Mesenchymal stem cell (in vitro differentiated cells and primary cell): ENCODE measurements at regions not wholly inside any gene's neighbourhood (a gene's known extent, or its start where the extent isn't known, plus 50 kb on each side); places are given as distances from the start of the nearest gene placed in this dataset.

Experiments used
- DNase-seq: peaks from one replicate; pipeline ENCODE4 v3.0.0-alpha.2; 2013
- H2AFZ ChIP-seq: one replicate; pipeline ENCODE4 v1.6.1; 2013; ENCODE audit warnings: low read depth, mild to moderate bottlenecking, control low read depth, inconsistent platforms, low read length, moderate library complexity
- H2AK5ac ChIP-seq: 2 replicates; pipeline ENCODE4 v1.6.1; 2013; ENCODE audit warnings: low read length, moderate library complexity, mild to moderate bottlenecking, inconsistent platforms; ENCODE audit not compliant: severe bottlenecking
- H2BK120ac ChIP-seq: one replicate; pipeline ENCODE4 v1.6.1; 2013; ENCODE audit warnings: low read depth, mild to moderate bottlenecking, inconsistent platforms, low read length, moderate library complexity
- H2BK12ac ChIP-seq, 2 experiments: one replicate each; pipeline ENCODE4 v1.6.1; 2013; ENCODE audit warnings: inconsistent platforms in 2 of 2, low read length in 2 of 2, mild to moderate bottlenecking in 2 of 2, moderate library complexity in 2 of 2, control low read depth in 1 of 2
- H2BK15ac ChIP-seq: one replicate; pipeline ENCODE4 v1.6.1; 2013; ENCODE audit warnings: mild to moderate bottlenecking, low read depth, inconsistent platforms; ENCODE audit not compliant: poor library complexity, severe bottlenecking
- H2BK5ac ChIP-seq: 2 replicates; pipeline ENCODE4 v1.6.1; 2013; ENCODE audit warnings: low read depth, mild to moderate bottlenecking, low read length, control low read depth, inconsistent platforms; ENCODE audit not compliant: poor library complexity, severe bottlenecking
- H3K14ac ChIP-seq, 2 experiments: one replicate each; pipeline ENCODE4 v1.6.1; 2013; ENCODE audit warnings: inconsistent platforms in 2 of 2, low read length in 2 of 2, control low read depth in 1 of 2, mild to moderate bottlenecking in 1 of 2, moderate library complexity in 1 of 2
- H3K18ac ChIP-seq, 2 experiments: one replicate each; pipeline ENCODE4 v1.6.1; 2013; ENCODE audit warnings: inconsistent platforms in 2 of 2, low read length in 2 of 2, control low read depth in 1 of 2, low read depth in 1 of 2, mild to moderate bottlenecking in 1 of 2
- H3K23ac ChIP-seq, 2 experiments: one replicate each; pipeline ENCODE4 v1.6.1; 2013; ENCODE audit warnings: inconsistent platforms in 2 of 2, low read length in 2 of 2, mild to moderate bottlenecking in 2 of 2, moderate library complexity in 2 of 2, control low read depth in 1 of 2
- H3K27ac ChIP-seq: 2 replicates; pipeline ENCODE4 v1.5.1; 2013; ENCODE audit warnings: mild to moderate bottlenecking, moderate library complexity, low read length, control low read depth, inconsistent platforms; ENCODE audit not compliant: poor library complexity, severe bottlenecking
- H3K27me3 ChIP-seq, 2 experiments: 2 replicates each; pipeline versions ENCODE4 v1.6.1 to v1.7.0; 2013; ENCODE audit warnings: low read length in 2 of 2, mild to moderate bottlenecking in 2 of 2, moderate library complexity in 2 of 2, control low read depth in 1 of 2, inconsistent platforms in 1 of 2; ENCODE audit not compliant: control insufficient read depth in 1 of 2, insufficient read depth in 1 of 2
- H3K36me3 ChIP-seq, 2 experiments: 2 replicates each; pipeline versions ENCODE4 v1.6.1 to v1.7.0; 2013; ENCODE audit warnings: low read length in 2 of 2, control low read depth in 1 of 2, inconsistent platforms in 1 of 2, low read depth in 1 of 2, mild to moderate bottlenecking in 1 of 2; ENCODE audit not compliant: insufficient read depth in 2 of 2, control insufficient read depth in 1 of 2
- H3K4ac ChIP-seq, 2 experiments: one replicate each; pipeline ENCODE4 v1.6.1; 2013; ENCODE audit warnings: inconsistent platforms in 2 of 2, low read length in 2 of 2, mild to moderate bottlenecking in 2 of 2, moderate library complexity in 2 of 2, control low read depth in 1 of 2, low read depth in 1 of 2
- H3K4me1 ChIP-seq: 2 replicates; pipeline ENCODE4 v1.6.1; 2013; ENCODE audit warnings: low read depth, low read length, control low read depth; ENCODE audit not compliant: control insufficient read depth, insufficient read depth
- H3K4me2 ChIP-seq: 2 replicates; pipeline ENCODE4 v1.6.1; 2013; ENCODE audit warnings: low read length, mild to moderate bottlenecking, inconsistent platforms; ENCODE audit not compliant: poor library complexity, severe bottlenecking
- H3K4me3 ChIP-seq, 2 experiments: 2 replicates each; pipeline versions ENCODE4 v1.5.1 to v1.7.0; 2013; ENCODE audit warnings: low read length in 2 of 2, mild to moderate bottlenecking in 2 of 2, control low read depth in 1 of 2, low read depth in 1 of 2; ENCODE audit not compliant: insufficient read depth in 1 of 2
- H3K79me1 ChIP-seq: replicated peaks from 2 replicates; pipeline ENCODE4 v1.6.1; 2013; ENCODE audit warnings: mild to moderate bottlenecking, control low read depth, low read length, inconsistent platforms; ENCODE audit not compliant: poor library complexity, severe bottlenecking
- H3K9ac ChIP-seq: 2 replicates; pipeline ENCODE4 v1.7.0; 2013; ENCODE audit warnings: mild to moderate bottlenecking, low read length, moderate library complexity
- H3K9me3 ChIP-seq: 2 replicates; pipeline ENCODE4 v1.7.0; 2013; ENCODE audit warnings: mild to moderate bottlenecking, low read length; ENCODE audit not compliant: control insufficient read depth
- H4K8ac ChIP-seq: one replicate; pipeline ENCODE4 v1.6.1; 2013; ENCODE audit warnings: inconsistent platforms, mild to moderate bottlenecking, low read length, moderate library complexity
- H4K91ac ChIP-seq: one replicate; pipeline ENCODE4 v1.6.1; 2013; ENCODE audit warnings: mild to moderate bottlenecking, low read length, inconsistent platforms
- WGBS: methylation state at CpG from one replicate; pipeline ENCODE4 v1.1.7; 2013; ENCODE audit warnings: mixed read lengths; 5-methylcytosine and 5-hydroxymethylcytosine counted together

DNA sequence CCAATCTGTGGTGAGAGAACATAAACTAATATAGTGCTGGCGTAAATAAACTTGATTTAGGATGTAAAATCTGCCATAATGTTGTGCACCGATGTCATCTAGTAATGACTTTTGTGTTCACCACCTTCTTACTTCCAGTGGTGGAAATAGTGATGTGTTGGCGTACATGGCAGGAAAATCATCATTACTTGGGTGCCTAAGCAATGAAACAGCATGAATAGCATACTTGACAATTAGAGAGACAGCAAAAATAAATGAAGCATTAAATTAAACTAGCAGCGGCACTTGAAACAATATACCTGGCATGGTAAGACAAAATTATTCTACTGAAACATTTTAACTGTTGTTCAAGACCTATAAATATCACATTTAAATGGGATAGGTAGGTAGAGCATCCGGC, 73.2 kb upstream of the DSC1 start:
- Histone ChIP-seq H2BK5ac (no peak overlapping the region), H4K91ac (no peak overlapping the region), H2BK120ac (no peak overlapping the region), H3K9me3 (no peaks in the 10 kb centered on the region), H2BK15ac (no peak overlapping the region), H3K4ac (no peak overlapping the region), H4K8ac (no peak overlapping the region), H3K4me2 (no peak overlapping the region), H3K4me1 (peaks cover 5% of the 10 kb centered on the region), H3K79me1 (no peaks in the 10 kb centered on the region), H3K4me3 (no peak overlapping the region), H3K23ac (no peak overlapping the region), H3K9ac (no peak overlapping the region), H2AK5ac (no peak overlapping the region), H3K14ac (no peak overlapping the region), H3K27ac (no peak overlapping the region), H2BK12ac (no peak overlapping the region), H3K18ac (no peak overlapping the region), H2AFZ (no peak overlapping the region), H3K36me3 (no peaks in the 10 kb centered on the region), H3K27me3 (no peaks in the 10 kb centered on the region)
- WGBS: 84% methylated on average over 3 of the region's 5 CpGs
- DNase-seq: peak; percentile 19

DNA sequence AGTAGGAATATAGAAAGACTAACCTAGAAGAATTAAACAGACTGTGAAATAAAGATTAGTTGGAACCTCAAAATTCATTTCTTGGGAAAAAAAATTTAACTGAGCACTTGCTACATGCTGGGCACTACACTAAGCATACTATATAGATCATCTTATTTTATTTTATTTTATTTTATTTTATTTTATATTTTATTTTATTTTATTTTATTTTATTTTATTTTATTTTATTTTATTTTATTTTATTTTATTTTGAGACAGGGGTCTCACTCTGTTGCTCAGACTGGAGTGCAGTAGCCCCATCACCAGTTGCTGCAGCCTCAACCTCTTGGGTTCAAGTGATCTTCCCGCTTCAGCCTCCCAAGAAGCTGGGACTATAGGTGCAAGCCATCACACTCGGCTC, 74.5 kb upstream of the DSC1 start:
- Histone ChIP-seq H4K91ac (no peak overlapping the region), H3K27me3 (no peaks in the 10 kb centered on the region), H3K14ac (no peak overlapping the region), H3K4me3 (no peak overlapping the region), H3K27ac (no peak overlapping the region), H2BK5ac (no peak overlapping the region), H3K18ac (no peak overlapping the region), H2AFZ (no peak overlapping the region), H3K4me2 (no peak overlapping the region), H3K79me1 (no peaks in the 10 kb centered on the region), H3K36me3 (no peaks in the 10 kb centered on the region), H3K23ac (no peak overlapping the region), H3K9me3 (no peaks in the 10 kb centered on the region), H2BK15ac (no peak overlapping the region), H4K8ac (no peak overlapping the region), H2AK5ac (no peak overlapping the region), H3K9ac (no peak overlapping the region), H2BK120ac (no peak overlapping the region), H3K4ac (no peak overlapping the region), H3K4me1 (peaks cover 7% of the 10 kb centered on the region), H2BK12ac (no peak overlapping the region)
- WGBS: 94% methylated on average over 2 of the region's 2 CpGs
- no peak for DNase-seq

DNA sequence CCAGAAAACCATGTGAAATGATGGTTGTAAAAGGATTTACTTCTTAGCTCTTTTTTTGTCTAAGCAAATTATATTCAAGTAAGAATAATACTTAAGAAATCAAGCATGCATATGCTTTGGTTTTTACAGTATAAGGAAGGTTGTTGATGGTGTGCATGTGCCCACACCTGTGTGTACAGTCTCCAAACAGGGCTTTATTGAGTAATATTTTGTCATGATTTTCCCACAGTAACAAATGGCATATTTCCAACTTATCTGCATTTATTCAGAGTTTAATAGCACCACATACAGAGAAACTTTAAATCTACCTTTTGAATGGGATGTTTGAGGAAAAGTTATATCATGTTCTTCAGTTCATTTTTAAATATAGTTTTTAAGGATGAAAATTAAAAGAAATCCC, 76.5 kb upstream of the DSG1 start:
- Histone ChIP-seq H3K14ac (no peak overlapping the region), H2BK120ac (no peak overlapping the region), H2BK12ac (no peak overlapping the region), H2AK5ac (no peak overlapping the region), H3K23ac (no peak overlapping the region), H3K4ac (no peak overlapping the region), H3K4me3 (no peak overlapping the region), H3K36me3 (no peaks in the 10 kb centered on the region), H4K8ac (no peak overlapping the region), H2AFZ (no peak overlapping the region), H2BK15ac (no peak overlapping the region), H3K4me1 (peaks cover 9% of the 10 kb centered on the region), H3K79me1 (no peaks in the 10 kb centered on the region), H3K27ac (peak overlapping the region; percentile 25), H3K9ac (no peak overlapping the region), H3K18ac (no peak overlapping the region), H3K4me2 (no peak overlapping the region), H3K9me3 (no peaks in the 10 kb centered on the region), H2BK5ac (no peak overlapping the region), H3K27me3 (peaks cover 0 to 3% of the 10 kb centered on the region in 2 experiments), H4K91ac (no peak overlapping the region)
- DNase-seq: no peak

DNA sequence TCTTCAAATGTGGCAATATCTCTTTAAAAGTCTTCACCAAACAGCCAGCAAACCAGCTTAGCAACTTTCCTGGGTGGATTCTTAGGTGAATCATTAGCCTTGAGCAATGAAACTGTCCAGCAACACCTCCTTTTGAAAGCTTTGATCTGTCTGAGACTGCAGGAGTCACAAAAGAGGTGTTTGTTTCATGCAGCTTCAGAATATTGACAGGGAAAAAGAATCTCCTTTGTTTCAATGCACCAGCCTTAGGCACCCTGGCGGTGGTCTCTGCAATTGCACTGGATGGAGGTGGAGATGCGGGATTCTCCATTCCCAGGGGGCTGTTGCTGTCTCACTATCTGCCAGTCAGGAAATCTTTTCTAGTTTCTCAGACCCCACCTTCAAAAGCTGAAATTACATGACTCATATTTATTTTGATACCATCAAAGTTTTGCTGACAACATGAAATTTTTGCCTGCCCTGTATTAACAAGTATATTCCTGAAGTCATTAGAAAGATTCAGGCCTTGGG, 76.0 kb upstream of the DSG1 start:
- Histone ChIP-seq H3K18ac (no peak overlapping the region), H2AFZ (no peak overlapping the region), H3K4me2 (no peak overlapping the region), H2BK120ac (no peak overlapping the region), H3K27me3 (peaks cover 0 to 3% of the 10 kb centered on the region in 2 experiments), H3K4me1 (peaks cover 9% of the 10 kb centered on the region), H4K91ac (no peak overlapping the region), H2BK15ac (no peak overlapping the region), H3K27ac (peak overlapping the region; percentile 7), H3K9ac (no peak overlapping the region), H2BK12ac (no peak overlapping the region), H2BK5ac (no peak overlapping the region), H3K23ac (no peak overlapping the region), H3K4ac (no peak overlapping the region), H3K9me3 (no peaks in the 10 kb centered on the region), H3K14ac (no peak overlapping the region), H4K8ac (no peak overlapping the region), H3K79me1 (no peaks in the 10 kb centered on the region), H3K36me3 (no peaks in the 10 kb centered on the region), H3K4me3 (no peak overlapping the region), H2AK5ac (no peak overlapping the region)
- DNase-seq: peak; percentile 7
- WGBS: 38% methylated on average over 2 of the region's 2 CpGs
